ENCODE measurements at regions not wholly inside any gene's neighbourhood (a gene's known extent, or its start where the extent isn't known, plus 50 kb on each side); places are given as distances from the start of the nearest gene placed in this dataset.

GRCh38 chr10:4231439-4231838 is 446.4 kb upstream of the KLF6 start:
- Histone ChIP-seq H4K8ac (replicated peaks; ENCODE audit: insufficient read length, low read depth, low read length) (no peak overlapping the region), H2BK20ac (ENCODE audit: low read depth, low read length, poor library complexity, severe bottlenecking) (no peak overlapping the region), H2BK12ac (ENCODE audit: insufficient read length, low read depth, low read length) (no peak overlapping the region), H2AK5ac (ENCODE audit: insufficient read length, low read length) (no peak overlapping the region), H3K27me3 (ENCODE audit: insufficient read depth, low read length) (no peaks in the 10 kb centered on the region), H3K27ac (ENCODE audit: insufficient read length, low read depth, low read length) (no peak overlapping the region), H2BK5ac (ENCODE audit: insufficient read length, low read length) (no peak overlapping the region), H3K4me2 (ENCODE audit: insufficient read depth, insufficient read length, low read length) (no peak overlapping the region), H2AFZ (ENCODE audit: low read length) (no peak overlapping the region), H3K23me2 (ENCODE audit: insufficient read length, low read depth, low read length, poor library complexity, severe bottlenecking) (no peaks in the 10 kb centered on the region), H3K56ac (ENCODE audit: insufficient read length, low read depth, low read length) (no peak overlapping the region), H4K20me1 (ENCODE audit: control insufficient read depth, insufficient read depth, insufficient read length) (no peaks in the 10 kb centered on the region), H2BK120ac (ENCODE audit: low read depth, low read length, poor library complexity, severe bottlenecking) (no peak overlapping the region), H3K9ac (ENCODE audit: extremely low read depth, insufficient read length, low read length) (no peak overlapping the region), H3K4ac (ENCODE audit: low read depth, low read length) (no peak overlapping the region), H4K5ac (ENCODE audit: insufficient read length, low read depth, low read length) (no peak overlapping the region), H3K79me1 (ENCODE audit: insufficient read depth, low read depth, low read length, poor library complexity, severe bottlenecking) (no peaks in the 10 kb centered on the region), H2BK15ac (ENCODE audit: low read depth, low read length) (no peak overlapping the region), H3K9me3 (ENCODE audit: control insufficient read depth, low read depth, low read length) (no peaks in the 10 kb centered on the region), H3K23ac (ENCODE audit: insufficient read length, low read depth, low read length) (no peak overlapping the region), H4K91ac (ENCODE audit: insufficient read length, low read depth, low read length) (no peak overlapping the region), H3K14ac (ENCODE audit: insufficient read depth, low read length) (no peak overlapping the region), H3K18ac (ENCODE audit: insufficient read length, low read depth, low read length) (no peak overlapping the region), H3K4me1 (ENCODE audit: insufficient read depth, low read length) (no peaks in the 10 kb centered on the region), H3T11ph (ENCODE audit: low read length) (no peak overlapping the region), H3K79me2 (ENCODE audit: insufficient read depth, low read length) (no peaks in the 10 kb centered on the region)
- Mint-ChIP-seq H3K4me1 (no peaks in the 10 kb centered on the region), H3K36me3 (ENCODE audit: insufficient read depth in 1 of 3, low read depth in 3 of 3) (peaks cover 0 to 2% (median 0%) of the 10 kb centered on the region in 3 experiments; a peak in 2 of 7 replicates), H3K9me3 (peaks cover 0 to 12% of the 10 kb centered on the region in 2 experiments; a peak in 4 of 5 replicates), H3K27ac (no peak overlapping the region), H3K27me3 (ENCODE audit: low read depth) (no peaks in the 10 kb centered on the region), H3K4me3 (no peak overlapping the region)
- no peak for DNase-seq
- WGBS (ENCODE audit: extremely low coverage, insufficient read length, low lambda C conversion rate), result no CpG with 5 or more reads among the region's 7 CpGs
- TF ChIP-seq CTCF (conservative IDR thresholded peaks at IDR 0.05), result no peak
